HepG2 (cell line): ENCODE measurements at regions not wholly inside any gene's neighbourhood (a gene's known extent, or its start where the extent isn't known, plus 50 kb on each side); places are given as distances from the start of the nearest gene placed in this dataset.

ENCODE experiments used
- EP300 ChIP-seq, 3 experiments: sonication (generic) in 1 of 3; formaldehyde crosslinking in 1 of 3; IDR thresholded peaks; 2 replicates each; pipeline versions ENCODE4 v1.5.1 to v1.6.1; 2011 to 2020; ENCODE audit warnings: low read depth in 2 of 3, low read length in 2 of 3, borderline replicate concordance in 1 of 3, improper control_type of control experiment in 1 of 3, mild to moderate bottlenecking in 1 of 3, missing genetic modification reagents in 1 of 3, moderate library complexity in 1 of 3
- HMG20B ChIP-seq: conservative IDR thresholded peaks from 2 replicates; pipeline ENCODE4 v1.6.1; 2016; ENCODE audit warnings: missing genetic modification reagents, missing compliant biosample characterization
- KLF16 ChIP-seq, 2 experiments: sonication (generic) in 1 of 2; formaldehyde crosslinking in 1 of 2; IDR thresholded peaks; 2 replicates each; pipeline versions ENCODE4 v1.6.1 to v1.8.0; 2016 to 2023; ENCODE audit warnings: missing genetic modification reagents in 2 of 2, missing compliant biosample characterization in 1 of 2
- NFKB2 ChIP-seq: sonication (generic); formaldehyde crosslinking; IDR thresholded peaks from 2 replicates; pipeline ENCODE4 v1.4.0; 2020; ENCODE audit warnings: missing genetic modification reagents, borderline replicate concordance
- SRF ChIP-seq: IDR thresholded peaks from 2 replicates; pipeline ENCODE4 v1.6.1; 2011; ENCODE audit warnings: mild to moderate bottlenecking, low read depth, low read length, moderate library complexity
- TAF1 ChIP-seq: sonication (generic); formaldehyde crosslinking; IDR thresholded peaks from 2 replicates; pipeline ENCODE4 v1.4.0; 2020; ENCODE audit warnings: missing genetic modification reagents
- ZNF253 ChIP-seq: sonication (generic); formaldehyde crosslinking; IDR thresholded peaks from 2 replicates; pipeline ENCODE4 v1.8.0; 2022; ENCODE audit warnings: mild to moderate bottlenecking, missing genetic modification reagents, borderline replicate concordance
- ZNF543 ChIP-seq: sonication (generic); formaldehyde crosslinking; IDR thresholded peaks from 2 replicates; pipeline ENCODE4 v1.4.0; 2020; ENCODE audit warnings: mild to moderate bottlenecking, missing genetic modification reagents
- TF ChIP-seq, protein P1 (sequence below): sonication (generic); formaldehyde crosslinking; IDR thresholded peaks from 2 replicates; pipeline ENCODE4 v1.5.0; 2020; ENCODE audit warnings: missing genetic modification reagents
- TF ChIP-seq, protein P2 (sequence below): sonication (generic); formaldehyde crosslinking; IDR thresholded peaks from 2 replicates; pipeline ENCODE4 v1.5.0; 2020; ENCODE audit warnings: mild to moderate bottlenecking, missing genetic modification reagents, moderate library complexity
- TF ChIP-seq, protein P3 (sequence below): sonication (generic); formaldehyde crosslinking; conservative IDR thresholded peaks from 2 replicates; pipeline ENCODE4 v1.5.0; 2020; ENCODE audit warnings: missing genetic modification reagents

DNA sequence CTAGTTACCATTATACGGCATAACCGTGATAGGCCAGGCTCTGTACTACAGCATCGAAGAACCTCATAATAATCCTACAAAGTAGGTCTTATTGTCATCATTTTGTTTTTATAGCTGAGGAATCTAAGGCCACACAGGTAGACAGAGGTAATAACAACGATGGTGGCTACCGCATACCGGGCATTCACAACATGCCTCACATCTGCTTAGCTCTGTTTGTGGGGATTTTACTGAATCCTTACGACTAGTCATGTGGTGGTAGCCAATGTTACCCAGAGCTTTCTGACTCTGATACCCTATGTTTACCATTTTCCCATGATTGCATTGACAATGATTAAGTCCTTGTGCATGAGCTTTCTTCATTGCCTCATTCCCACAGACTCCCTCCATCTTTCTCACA is 269.4 kb downstream of the TCF7L2 start:
- TF ChIP-seq, protein P1, sequence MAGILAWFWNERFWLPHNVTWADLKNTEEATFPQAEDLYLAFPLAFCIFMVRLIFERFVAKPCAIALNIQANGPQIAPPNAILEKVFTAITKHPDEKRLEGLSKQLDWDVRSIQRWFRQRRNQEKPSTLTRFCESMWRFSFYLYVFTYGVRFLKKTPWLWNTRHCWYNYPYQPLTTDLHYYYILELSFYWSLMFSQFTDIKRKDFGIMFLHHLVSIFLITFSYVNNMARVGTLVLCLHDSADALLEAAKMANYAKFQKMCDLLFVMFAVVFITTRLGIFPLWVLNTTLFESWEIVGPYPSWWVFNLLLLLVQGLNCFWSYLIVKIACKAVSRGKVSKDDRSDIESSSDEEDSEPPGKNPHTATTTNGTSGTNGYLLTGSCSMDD (CRISPR knock-in tag) = no peak
- TF ChIP-seq ZNF543 (CRISPR knock-in tag) (no peak), KLF16 (CRISPR knock-in tag; IDR thresholded peaks at IDR 0.05) (no peak), NFKB2 (CRISPR knock-in tag) (no peak), ZNF253 (CRISPR knock-in tag) (no peak), TAF1 (CRISPR knock-in tag) (no peak), HMG20B (CRISPR knock-in tag) (no peak), EP300 (IDR thresholded peaks at IDR 0.05; ENCODE audit: low read depth in 2 of 2, low read length in 2 of 2) (no peak), EP300 (CRISPR knock-in tag; IDR thresholded peaks at IDR 0.05; ENCODE audit: borderline replicate concordance) (no peak), SRF (no peak)
- TF ChIP-seq, protein P2, sequence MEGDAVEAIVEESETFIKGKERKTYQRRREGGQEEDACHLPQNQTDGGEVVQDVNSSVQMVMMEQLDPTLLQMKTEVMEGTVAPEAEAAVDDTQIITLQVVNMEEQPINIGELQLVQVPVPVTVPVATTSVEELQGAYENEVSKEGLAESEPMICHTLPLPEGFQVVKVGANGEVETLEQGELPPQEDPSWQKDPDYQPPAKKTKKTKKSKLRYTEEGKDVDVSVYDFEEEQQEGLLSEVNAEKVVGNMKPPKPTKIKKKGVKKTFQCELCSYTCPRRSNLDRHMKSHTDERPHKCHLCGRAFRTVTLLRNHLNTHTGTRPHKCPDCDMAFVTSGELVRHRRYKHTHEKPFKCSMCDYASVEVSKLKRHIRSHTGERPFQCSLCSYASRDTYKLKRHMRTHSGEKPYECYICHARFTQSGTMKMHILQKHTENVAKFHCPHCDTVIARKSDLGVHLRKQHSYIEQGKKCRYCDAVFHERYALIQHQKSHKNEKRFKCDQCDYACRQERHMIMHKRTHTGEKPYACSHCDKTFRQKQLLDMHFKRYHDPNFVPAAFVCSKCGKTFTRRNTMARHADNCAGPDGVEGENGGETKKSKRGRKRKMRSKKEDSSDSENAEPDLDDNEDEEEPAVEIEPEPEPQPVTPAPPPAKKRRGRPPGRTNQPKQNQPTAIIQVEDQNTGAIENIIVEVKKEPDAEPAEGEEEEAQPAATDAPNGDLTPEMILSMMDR (CRISPR knock-in tag) = no peak
- TF ChIP-seq, protein P3, sequence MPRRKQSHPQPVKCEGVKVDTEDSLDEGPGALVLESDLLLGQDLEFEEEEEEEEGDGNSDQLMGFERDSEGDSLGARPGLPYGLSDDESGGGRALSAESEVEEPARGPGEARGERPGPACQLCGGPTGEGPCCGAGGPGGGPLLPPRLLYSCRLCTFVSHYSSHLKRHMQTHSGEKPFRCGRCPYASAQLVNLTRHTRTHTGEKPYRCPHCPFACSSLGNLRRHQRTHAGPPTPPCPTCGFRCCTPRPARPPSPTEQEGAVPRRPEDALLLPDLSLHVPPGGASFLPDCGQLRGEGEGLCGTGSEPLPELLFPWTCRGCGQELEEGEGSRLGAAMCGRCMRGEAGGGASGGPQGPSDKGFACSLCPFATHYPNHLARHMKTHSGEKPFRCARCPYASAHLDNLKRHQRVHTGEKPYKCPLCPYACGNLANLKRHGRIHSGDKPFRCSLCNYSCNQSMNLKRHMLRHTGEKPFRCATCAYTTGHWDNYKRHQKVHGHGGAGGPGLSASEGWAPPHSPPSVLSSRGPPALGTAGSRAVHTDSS = no peak
